ENCODE measurements at regions not wholly inside any gene's neighbourhood (a gene's known extent, or its start where the extent isn't known, plus 50 kb on each side); places are given as distances from the start of the nearest gene placed in this dataset.

DNA sequence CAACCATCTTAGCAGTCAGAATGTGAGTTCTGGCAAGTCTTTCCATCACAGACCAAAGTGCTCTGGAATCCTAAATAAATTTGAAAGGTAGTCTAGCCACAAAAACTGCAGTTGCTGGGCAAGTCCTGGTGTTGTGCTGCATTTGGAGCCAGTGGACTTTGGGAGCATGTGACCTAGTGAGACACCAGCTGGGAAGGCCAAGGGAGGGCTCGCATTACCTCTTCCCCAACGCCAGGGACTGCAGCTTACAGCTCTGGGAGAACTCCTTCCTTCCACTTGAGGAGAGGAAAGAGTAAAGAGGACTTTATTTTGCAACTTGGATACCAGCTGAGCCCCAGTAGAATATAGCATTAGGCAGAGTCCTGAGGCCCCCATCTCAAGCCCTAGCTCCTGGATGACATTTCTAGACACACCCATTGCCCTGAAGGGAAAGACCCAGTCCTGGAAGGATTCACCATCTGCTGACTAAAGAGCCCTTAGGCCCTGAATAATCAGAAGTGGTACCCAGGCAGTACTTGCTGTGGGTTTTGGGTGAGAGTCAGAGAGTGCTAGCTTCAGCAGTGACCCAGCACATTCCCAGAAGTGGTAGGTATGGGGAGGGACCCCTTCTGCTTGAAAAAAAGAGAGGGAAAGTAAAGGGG lies 190.7 kb downstream of the NUF2 start:
- H3K4me1 ChIP-seq (ENCODE audit: control insufficient read depth, insufficient read depth, low read length) = no peaks in the 10 kb centered on the region
- CTCF ChIA-PET = no interaction called here
- POLR2A ChIA-PET = no interaction called here
- no peak overlapping the region for H3K27ac ChIP-seq (ENCODE audit: extremely low read depth, low read depth, low read length)
- H3K4me3 ChIP-seq (ENCODE audit: low read depth, low read length) = no peak overlapping the region
- TF ChIP-seq ZNF776 (tag by site-specific recombination; IDR thresholded peaks at IDR 0.05; ENCODE audit: borderline replicate concordance) (no peak), PATZ1 (tag by site-specific recombination; IDR thresholded peaks at IDR 0.05) (no peak), ZBTB6 (tag by site-specific recombination; IDR thresholded peaks at IDR 0.05) (no peak), MZF1 (tag by site-specific recombination; IDR thresholded peaks at IDR 0.05; ENCODE audit: borderline replicate concordance) (no peak), ZNF768 (tag by site-specific recombination; IDR thresholded peaks at IDR 0.05) (no peak), ZNF394 (tag by site-specific recombination; IDR thresholded peaks at IDR 0.05; ENCODE audit: borderline replicate concordance) (no peak), ELK4 (IDR thresholded peaks at IDR 0.05; ENCODE audit: borderline replicate concordance, low read depth, low read length) (no peak), ZBTB7A (tag by site-specific recombination; IDR thresholded peaks at IDR 0.05; ENCODE audit: low read depth) (no peak), ZNF280D (tag by site-specific recombination; IDR thresholded peaks at IDR 0.05) (no peak), ZNF571 (tag by site-specific recombination; IDR thresholded peaks at IDR 0.05) (no peak), ZNF132 (tag by site-specific recombination; IDR thresholded peaks at IDR 0.05; ENCODE audit: borderline replicate concordance) (no peak), ZFP41 (tag by site-specific recombination; IDR thresholded peaks at IDR 0.05; ENCODE audit: borderline replicate concordance) (no peak), ZNF112 (tag by site-specific recombination; IDR thresholded peaks at IDR 0.05) (no peak), ZNF274 (IDR thresholded peaks at IDR 0.05; ENCODE audit: low read length) (no peak), ZNF274 (tag by site-specific recombination; IDR thresholded peaks at IDR 0.05; ENCODE audit: borderline replicate concordance) (no peak)
- H3K36me3 ChIP-seq (ENCODE audit: control insufficient read depth in 2 of 2, insufficient read depth in 1 of 2, low read length in 2 of 2) = no peaks in the 10 kb centered on the region
- H3K9me3 ChIP-seq (ENCODE audit: control insufficient read depth, insufficient read depth, low read depth, low read length) = no peaks in the 10 kb centered on the region

GRCh38 chr1:163523375-163524029 lies 201.7 kb downstream of the NUF2 start:
- TF ChIP-seq ZNF792 (tag by site-specific recombination; IDR thresholded peaks at IDR 0.05) (no peak), ZFP3 (tag by site-specific recombination; IDR thresholded peaks at IDR 0.05; ENCODE audit: low read depth) (no peak), ZNF548 (tag by site-specific recombination; IDR thresholded peaks at IDR 0.05) (no peak), ZNF48 (tag by site-specific recombination; IDR thresholded peaks at IDR 0.05) (no peak), ELK4 (IDR thresholded peaks at IDR 0.05; ENCODE audit: borderline replicate concordance, low read depth, low read length) (no peak), ATF2 (tag by site-specific recombination; IDR thresholded peaks at IDR 0.05; ENCODE audit: low read depth) (no peak), FEZF1 (tag by site-specific recombination; IDR thresholded peaks at IDR 0.05) (no peak), ZNF529 (tag by site-specific recombination; IDR thresholded peaks at IDR 0.05; ENCODE audit: insufficient replicate concordance) (no peak), ZNF791 (tag by site-specific recombination; IDR thresholded peaks at IDR 0.05) (no peak), ZNF707 (tag by site-specific recombination; IDR thresholded peaks at IDR 0.05) (no peak)
- no peak overlapping the region for H3K4me3 ChIP-seq (ENCODE audit: low read depth, low read length)
- no peaks in the 10 kb centered on the region for H3K4me1 ChIP-seq (ENCODE audit: control insufficient read depth, insufficient read depth, low read length)
- POLR2A ChIA-PET = no interaction called here
- H3K9me3 ChIP-seq (ENCODE audit: control insufficient read depth, insufficient read depth, low read depth, low read length) = no peaks in the 10 kb centered on the region
- H3K36me3 ChIP-seq (ENCODE audit: control insufficient read depth in 2 of 2, insufficient read depth in 1 of 2, low read length in 2 of 2) = no peaks in the 10 kb centered on the region
- H3K27ac ChIP-seq (ENCODE audit: extremely low read depth, low read depth, low read length) = no peak overlapping the region
- CTCF ChIA-PET = interaction anchor here (0.7 kb wide), 1 partner anchor 1550 kb away, joined by 4 read pairs; no protein-coding TSS in a partner anchor

All from HEK293 (cell line).